GM19023 (cell line): ENCODE measurements at regions not wholly inside any gene's neighbourhood (a gene's known extent, or its start where the extent isn't known, plus 50 kb on each side); places are given as distances from the start of the nearest gene placed in this dataset.

Experiments
- ATAC-seq: cut with Tn5 transposase; IDR thresholded peaks from one replicate; pipeline ENCODE4 v1.9.1; 2021; ENCODE audit warnings: mild to moderate bottlenecking, moderate library complexity; ENCODE audit not compliant: unreplicated experiment

DNA sequence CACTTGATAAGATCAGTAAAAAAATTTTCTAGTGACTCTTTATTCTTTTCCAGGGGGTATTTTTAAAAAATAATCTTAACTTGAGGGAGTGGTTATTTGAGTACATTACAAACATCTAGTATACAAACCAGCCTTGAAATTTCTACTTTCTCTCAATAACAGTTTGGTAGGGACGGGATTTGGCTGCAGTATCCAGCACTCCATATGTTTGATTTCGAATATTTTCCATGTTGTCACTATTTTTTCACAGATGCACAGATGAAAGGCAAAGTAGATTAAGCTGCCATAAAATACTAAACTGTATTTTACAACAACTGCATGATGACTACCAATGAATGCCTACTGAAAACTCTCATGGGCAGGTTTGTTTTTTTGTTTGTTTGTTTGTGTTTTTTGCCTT lies 225.0 kb downstream of the COX7B2 start:
- no peak for ATAC-seq

DNA sequence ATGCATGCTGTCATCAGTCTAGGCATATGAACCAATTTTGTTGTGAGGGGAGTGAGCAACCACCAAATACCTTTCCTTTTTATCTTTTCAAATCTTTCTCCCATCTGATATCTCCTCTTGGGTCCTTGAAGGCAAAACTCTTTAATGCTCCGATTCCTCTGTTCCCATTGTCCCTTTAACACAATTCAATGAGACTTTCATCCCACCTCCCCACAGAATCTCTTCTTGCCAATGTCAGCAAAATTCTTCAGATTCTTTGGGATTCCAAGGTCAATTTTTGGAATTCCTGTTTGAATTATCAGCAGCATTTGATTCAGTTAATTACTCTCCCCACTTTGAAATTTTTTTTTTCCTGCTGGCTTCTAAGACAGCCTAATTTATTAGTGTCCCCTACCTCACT lies 232.7 kb downstream of the COX7B2 start:
- ATAC-seq, result no peak

DNA sequence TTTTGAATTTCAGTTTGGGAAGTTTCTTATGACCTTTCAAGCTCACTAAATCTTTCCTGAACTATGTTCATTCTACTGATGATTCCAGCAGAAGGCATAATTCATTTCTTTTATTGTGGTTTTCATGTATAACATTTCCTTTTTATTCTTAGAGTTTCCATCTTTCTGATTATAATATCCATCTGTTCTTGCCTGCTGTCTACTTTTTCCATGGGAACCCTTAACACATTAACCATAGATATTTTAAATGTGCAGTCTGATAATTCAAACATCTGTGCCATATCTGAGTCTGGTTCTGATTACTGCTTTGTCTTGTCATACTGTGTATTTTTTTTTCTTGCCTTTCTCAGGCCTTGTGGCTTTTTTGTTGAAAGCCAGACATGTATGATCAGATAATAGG lies 234.7 kb downstream of the COX7B2 start:
- ATAC-seq, result no peak

DNA sequence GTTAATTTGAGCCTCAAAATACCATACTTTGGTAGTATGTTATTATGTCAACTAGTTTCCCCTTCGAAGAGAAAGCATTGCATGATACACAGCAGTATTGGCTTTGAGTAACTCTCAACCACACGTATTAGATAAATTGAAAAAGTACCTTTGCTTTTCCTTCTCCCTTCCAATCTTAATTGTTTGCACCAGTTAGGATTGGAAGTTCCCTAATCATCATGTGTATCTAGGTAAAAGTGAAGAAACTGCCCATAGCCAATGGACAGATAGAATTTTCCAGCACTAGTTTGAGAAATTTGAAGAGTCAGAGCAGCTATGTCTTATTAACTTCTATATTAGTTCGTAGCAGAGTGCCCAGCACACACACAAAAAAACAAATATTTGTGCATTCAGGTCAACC lies 241.3 kb downstream of the COX7B2 start:
- ATAC-seq, result no peak

DNA sequence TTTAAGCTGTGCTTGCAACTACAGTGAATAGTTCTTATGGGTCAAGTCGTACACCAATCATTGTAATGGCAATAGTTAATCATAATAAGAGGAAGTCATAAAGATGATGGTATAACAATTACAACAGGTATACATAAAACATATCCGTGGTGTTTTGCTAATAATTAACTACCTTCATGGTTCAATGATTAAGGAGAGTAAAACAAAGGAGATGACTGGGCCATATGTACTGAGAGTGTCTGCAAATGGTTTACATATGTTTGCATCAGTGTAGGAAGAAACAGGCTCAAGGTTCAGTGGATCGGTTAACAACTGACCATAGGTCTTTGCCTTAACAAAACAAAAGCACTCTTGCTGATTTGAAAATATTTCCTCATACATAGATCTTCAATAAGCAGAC lies 253.0 kb downstream of the COX7B2 start:
- ATAC-seq, result no peak

DNA sequence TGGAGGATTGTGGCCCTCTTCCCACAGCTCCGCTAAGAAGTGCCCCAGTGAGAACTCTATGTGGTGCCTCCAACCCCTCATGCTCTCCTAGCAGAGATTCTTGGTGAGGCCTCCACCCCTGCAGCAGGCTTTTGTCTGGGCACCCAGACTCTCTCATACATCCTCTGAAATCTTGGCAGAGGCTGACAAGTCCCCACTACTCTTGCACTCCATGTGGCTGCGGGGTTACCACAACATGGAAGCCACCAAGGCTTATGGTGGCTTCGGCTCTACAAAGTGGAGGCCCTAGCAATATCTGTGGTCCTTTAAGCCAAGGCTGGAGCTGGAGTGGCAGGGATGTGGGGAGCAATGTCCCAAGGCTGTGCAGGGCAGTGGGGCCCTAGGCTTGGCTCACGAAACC lies 255.2 kb downstream of the COX7B2 start:
- ATAC-seq, result no peak

DNA sequence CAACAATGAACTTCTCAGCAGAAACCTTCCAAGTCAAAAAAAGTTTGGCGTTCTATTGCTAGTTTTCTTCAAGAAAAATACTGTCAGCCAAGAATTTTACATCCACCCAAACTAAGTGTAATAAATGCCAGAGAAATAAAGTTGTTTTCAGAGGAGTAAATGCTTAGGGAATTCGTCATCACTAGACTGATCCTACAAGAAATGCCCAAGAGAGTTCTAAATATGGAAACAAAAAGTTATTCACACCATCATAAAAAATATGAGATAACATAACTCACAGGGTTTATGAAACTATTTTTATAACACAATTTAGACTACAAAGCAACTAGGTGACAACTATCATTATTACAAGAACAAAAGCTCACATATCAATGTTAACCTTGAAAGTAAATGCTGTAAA lies 259.5 kb upstream of the GABRA2 start:
- no peak for ATAC-seq

DNA sequence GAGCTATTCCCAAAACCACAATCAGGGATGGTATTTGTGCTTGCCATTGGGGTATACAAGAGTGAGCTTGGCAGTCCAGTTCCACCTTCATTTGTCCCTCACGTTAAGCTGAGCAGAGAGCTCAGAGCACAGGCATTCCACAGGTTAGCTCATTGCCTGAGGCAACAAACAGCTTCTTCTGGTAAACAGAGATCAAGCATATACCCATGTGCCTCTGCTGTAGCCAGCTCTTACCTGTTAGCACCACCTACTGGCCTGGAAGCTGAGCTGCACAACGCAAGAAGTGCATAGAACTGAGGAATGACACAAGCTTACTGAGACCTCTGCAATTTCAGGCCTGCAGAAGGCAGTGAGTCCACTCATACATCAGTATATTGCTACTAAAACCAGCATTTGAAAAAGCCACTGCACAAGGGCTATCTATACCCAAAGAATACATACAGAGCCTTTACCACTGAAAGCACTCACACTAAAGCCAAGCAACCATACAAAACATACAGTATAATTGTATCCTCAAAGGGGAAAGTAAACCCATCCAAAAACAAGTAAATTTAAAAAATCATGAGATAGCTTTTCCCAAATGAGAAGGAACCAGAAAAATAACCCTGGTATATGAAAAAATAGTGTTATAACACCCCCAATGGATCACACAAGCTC lies 258.3 kb upstream of the GABRA2 start:
- peak; percentile 71 for ATAC-seq

DNA sequence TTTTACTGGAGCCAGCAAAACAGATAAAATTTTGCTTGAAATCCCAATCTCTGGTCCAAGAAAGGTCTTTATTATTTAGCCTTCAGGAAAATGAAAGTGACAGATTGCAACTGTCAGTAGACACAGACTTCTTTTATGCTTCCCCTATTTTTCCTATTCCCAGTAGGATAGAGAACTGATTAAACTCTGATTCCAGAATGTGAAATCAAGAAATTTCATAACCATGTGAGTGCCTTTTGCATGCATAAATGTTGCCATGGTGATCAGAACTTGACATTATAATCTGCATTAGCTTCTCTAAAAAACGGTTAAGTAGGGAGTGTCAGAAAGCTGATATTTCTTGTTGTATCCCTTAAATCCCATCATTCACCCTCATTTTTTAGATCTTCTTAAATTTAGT lies 255.2 kb upstream of the GABRA2 start:
- no peak for ATAC-seq
